ENCODE measurements at regions not wholly inside any gene's neighbourhood (a gene's known extent, or its start where the extent isn't known, plus 50 kb on each side); places are given as distances from the start of the nearest gene placed in this dataset.
"Not testable (repeated sequence)": the region's sequence is repeated elsewhere in the genome, so short reads cannot be mapped to it uniquely, and the experiment has no call there.

- no peaks in the 10 kb centered on the region for H4K20me1 ChIP-seq (ENCODE audit: insufficient read depth, low read length)
- peak overlapping the region; percentile 37 for H3K27ac ChIP-seq (ENCODE audit: low read depth, low read length, poor library complexity, severe bottlenecking)
- no peaks in the 10 kb centered on the region for H3K9me2 ChIP-seq (ENCODE audit: low read depth, low read length)
- H3K79me2 ChIP-seq (ENCODE audit: insufficient read depth, low read length): no peaks in the 10 kb centered on the region
- H3K4me1 ChIP-seq (ENCODE audit: insufficient read depth, low read length, severe bottlenecking): peaks cover 40% of the 10 kb centered on the region
- no peak overlapping the region; the same call in 1 of the 2 replicates for H2AFZ ChIP-seq (ENCODE audit: low read length)
- no peak for TF ChIP-seq EZH2 (IDR thresholded peaks at IDR 0.05; ENCODE audit: borderline replicate concordance, low read length)
- TF ChIP-seq CTCF (IDR thresholded peaks at IDR 0.05; ENCODE audit: low read length): no peak
- peak overlapping the region; percentile 31; the same call in 1 of the 2 replicates for H3K4me2 ChIP-seq (ENCODE audit: low read length)
- no peaks in the 10 kb centered on the region for H3F3A ChIP-seq (ENCODE audit: insufficient read depth, low read length)
- no peak overlapping the region for H3K4me3 ChIP-seq (ENCODE audit: low read depth, low read length, poor library complexity, severe bottlenecking)
- no peaks in the 10 kb centered on the region for H3K9me3 ChIP-seq (ENCODE audit: low read length)
- no peaks in the 10 kb centered on the region for H3K36me3 ChIP-seq (ENCODE audit: insufficient read depth, low read length)
- H3K27me3 ChIP-seq (ENCODE audit: insufficient read depth, low read length): no peaks in the 10 kb centered on the region
- H3K9ac ChIP-seq (ENCODE audit: low read length): peak overlapping the region; percentile 20; the same call in 1 of the 2 replicates
Observed at GRCh38 chr9:36499174-36499890, 73.4 kb upstream of the MELK start.

- not testable (repeated sequence) for H3K79me2 ChIP-seq (ENCODE audit: insufficient read depth, low read length); H3F3A ChIP-seq (ENCODE audit: insufficient read depth, low read length); H3K9me3 ChIP-seq (ENCODE audit: low read length); H3K9ac ChIP-seq (ENCODE audit: low read length); H2AFZ ChIP-seq (ENCODE audit: low read length); H3K4me2 ChIP-seq (ENCODE audit: low read length); H3K9me2 ChIP-seq (ENCODE audit: low read depth, low read length); H3K4me1 ChIP-seq (ENCODE audit: insufficient read depth, low read length, severe bottlenecking); H3K27ac ChIP-seq (ENCODE audit: low read depth, low read length, poor library complexity, severe bottlenecking); H3K27me3 ChIP-seq (ENCODE audit: insufficient read depth, low read length); H3K4me3 ChIP-seq (ENCODE audit: low read depth, low read length, poor library complexity, severe bottlenecking); H3K36me3 ChIP-seq (ENCODE audit: insufficient read depth, low read length); H4K20me1 ChIP-seq (ENCODE audit: insufficient read depth, low read length)
Observed at GRCh38 chr9:36493564-36493963, 79.1 kb upstream of the MELK start.

- no peak overlapping the region for H3K4me2 ChIP-seq (ENCODE audit: low read length)
- H3K4me3 ChIP-seq (ENCODE audit: low read depth, low read length, poor library complexity, severe bottlenecking): no peak overlapping the region
- H3K4me1 ChIP-seq (ENCODE audit: insufficient read depth, low read length, severe bottlenecking): peaks cover 10% of the 10 kb centered on the region
- no peak overlapping the region for H2AFZ ChIP-seq (ENCODE audit: low read length)
- H3F3A ChIP-seq (ENCODE audit: insufficient read depth, low read length): no peaks in the 10 kb centered on the region
- H3K79me2 ChIP-seq (ENCODE audit: insufficient read depth, low read length): no peaks in the 10 kb centered on the region
- no peak overlapping the region for H3K27ac ChIP-seq (ENCODE audit: low read depth, low read length, poor library complexity, severe bottlenecking)
- H3K36me3 ChIP-seq (ENCODE audit: insufficient read depth, low read length): no peaks in the 10 kb centered on the region
- no peaks in the 10 kb centered on the region for H3K9me3 ChIP-seq (ENCODE audit: low read length)
- no peaks in the 10 kb centered on the region for H3K27me3 ChIP-seq (ENCODE audit: insufficient read depth, low read length)
- TF ChIP-seq CTCF (IDR thresholded peaks at IDR 0.05; ENCODE audit: low read length) (no peak), EZH2 (IDR thresholded peaks at IDR 0.05; ENCODE audit: borderline replicate concordance, low read length) (no peak)
- no peaks in the 10 kb centered on the region for H3K9me2 ChIP-seq (ENCODE audit: low read depth, low read length)
- no peak overlapping the region for H3K9ac ChIP-seq (ENCODE audit: low read length)
- H4K20me1 ChIP-seq (ENCODE audit: insufficient read depth, low read length): no peaks in the 10 kb centered on the region
Observed at GRCh38 chr9:36492865-36493264, 79.8 kb upstream of the MELK start.

- H3K36me3 ChIP-seq (ENCODE audit: insufficient read depth, low read length): no peaks in the 10 kb centered on the region
- H3K4me1 ChIP-seq (ENCODE audit: insufficient read depth, low read length, severe bottlenecking): peaks cover 25% of the 10 kb centered on the region
- H3K27me3 ChIP-seq (ENCODE audit: insufficient read depth, low read length): no peaks in the 10 kb centered on the region
- no peaks in the 10 kb centered on the region for H4K20me1 ChIP-seq (ENCODE audit: insufficient read depth, low read length)
- peaks cover 25% of the 10 kb centered on the region for H3K79me2 ChIP-seq (ENCODE audit: insufficient read depth, low read length)
- no peak overlapping the region for H2AFZ ChIP-seq (ENCODE audit: low read length)
- H3K9me3 ChIP-seq (ENCODE audit: low read length): no peaks in the 10 kb centered on the region
- no peak overlapping the region for H3K4me3 ChIP-seq (ENCODE audit: low read depth, low read length, poor library complexity, severe bottlenecking)
- no peaks in the 10 kb centered on the region for H3K9me2 ChIP-seq (ENCODE audit: low read depth, low read length)
- TF ChIP-seq CTCF (IDR thresholded peaks at IDR 0.05; ENCODE audit: low read length): no peak
- TF ChIP-seq EZH2 (IDR thresholded peaks at IDR 0.05; ENCODE audit: borderline replicate concordance, low read length): no peak
- no peaks in the 10 kb centered on the region for H3F3A ChIP-seq (ENCODE audit: insufficient read depth, low read length)
- no peak overlapping the region for H3K4me2 ChIP-seq (ENCODE audit: low read length)
- H3K27ac ChIP-seq (ENCODE audit: low read depth, low read length, poor library complexity, severe bottlenecking): no peak overlapping the region
- no peak overlapping the region for H3K9ac ChIP-seq (ENCODE audit: low read length)
Observed at GRCh38 chr9:36489453-36489852, 83.2 kb upstream of the MELK start.
